WTC11 (cell line): ENCODE measurements at regions not wholly inside any gene's neighbourhood (a gene's known extent, or its start where the extent isn't known, plus 50 kb on each side); places are given as distances from the start of the nearest gene placed in this dataset.

Source experiments
- CTCF ChIP-seq: fragments of 200-600 bp; IDR thresholded peaks from 2 replicates; pipeline ENCODE4 v1.8.0; 2022; ENCODE audit warnings: antibody characterized with exemption
- ESRRA ChIP-seq: sonication (generic); formaldehyde crosslinking; IDR thresholded peaks from 2 replicates; pipeline ENCODE4 v1.8.1; 2022; ENCODE audit warnings: mild to moderate bottlenecking, missing genetic modification reagents, borderline replicate concordance
- FOXK1 ChIP-seq: sonication (generic); formaldehyde crosslinking; IDR thresholded peaks from 2 replicates; pipeline ENCODE4 v1.8.0; 2022; ENCODE audit warnings: mild to moderate bottlenecking, moderate library complexity, missing genetic modification reagents
- FOXP1 ChIP-seq: sonication (generic); formaldehyde crosslinking; IDR thresholded peaks from 2 replicates; pipeline ENCODE4 v1.8.0; 2022; ENCODE audit warnings: missing genetic modification reagents, mild to moderate bottlenecking, moderate library complexity, borderline replicate concordance
- HMGXB4 ChIP-seq: sonication (generic); formaldehyde crosslinking; IDR thresholded peaks from 2 replicates; pipeline ENCODE4 v1.8.1; 2023; ENCODE audit warnings: mild to moderate bottlenecking, moderate library complexity, missing genetic modification reagents
- IRF2 ChIP-seq: sonication (generic); formaldehyde crosslinking; IDR thresholded peaks from 2 replicates; pipeline ENCODE4 v1.8.0; 2022; ENCODE audit warnings: low read depth, missing genetic modification reagents, borderline replicate concordance
- KAT7 ChIP-seq: sonication (generic); formaldehyde crosslinking; IDR thresholded peaks from 2 replicates; pipeline ENCODE4 v1.8.1; 2023; ENCODE audit warnings: missing genetic modification reagents, mild to moderate bottlenecking, borderline replicate concordance
- MAX ChIP-seq: sonication (generic); formaldehyde crosslinking; IDR thresholded peaks from 2 replicates; pipeline ENCODE4 v1.8.0; 2022; ENCODE audit warnings: mild to moderate bottlenecking, missing genetic modification reagents
- MXD4 ChIP-seq: fragments of 250-450 bp; sonication (Bioruptor Pico); IDR thresholded peaks from 2 replicates; pipeline ENCODE4 v1.8.0; 2021; ENCODE audit warnings: mild to moderate bottlenecking, moderate library complexity, borderline replicate concordance
- NR1H2 ChIP-seq: sonication (generic); formaldehyde crosslinking; IDR thresholded peaks from 2 replicates; pipeline ENCODE4 v1.9.0; 2021; ENCODE audit warnings: mild to moderate bottlenecking, moderate library complexity, missing genetic modification reagents
- RELA ChIP-seq: sonication (generic); formaldehyde crosslinking; IDR thresholded peaks from 2 replicates; pipeline ENCODE4 v1.8.1; 2022; ENCODE audit warnings: missing genetic modification reagents, mild to moderate bottlenecking, borderline replicate concordance
- ZBTB43 ChIP-seq: sonication (generic); formaldehyde crosslinking; IDR thresholded peaks from 2 replicates; pipeline ENCODE4 v1.8.1; 2023; ENCODE audit warnings: mild to moderate bottlenecking, missing genetic modification reagents
- TF ChIP-seq, protein P1 (sequence below): sonication (generic); formaldehyde crosslinking; IDR thresholded peaks from 2 replicates; pipeline ENCODE4 v1.8.0; 2022; ENCODE audit warnings: mild to moderate bottlenecking, missing genetic modification reagents

DNA sequence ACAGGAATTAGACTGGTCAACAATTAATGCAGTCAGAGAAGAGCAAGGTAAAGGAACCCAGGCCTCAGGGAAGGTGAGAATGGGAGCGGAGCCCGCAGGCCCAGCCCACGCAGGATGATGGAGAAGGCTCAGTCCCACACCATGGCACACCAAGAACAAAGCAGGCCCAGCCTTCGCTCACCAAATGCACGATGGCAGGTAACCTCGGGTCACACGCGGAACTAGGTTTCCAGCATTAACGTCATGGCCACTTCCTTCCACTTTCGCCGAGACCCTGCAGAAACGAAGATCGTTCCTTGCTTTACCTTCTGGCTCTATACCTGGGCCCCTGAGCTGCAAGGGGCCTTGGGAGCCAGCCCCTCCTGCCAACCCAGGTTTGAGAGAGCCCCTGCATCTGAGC lies 240.2 kb upstream of the C1orf174 start:
- TF ChIP-seq NR1H2 (CRISPR knock-in tag) (no peak), CTCF (no peak), KAT7 (CRISPR knock-in tag) (no peak), FOXK1 (no peak), ZBTB43 (CRISPR knock-in tag) (no peak), MXD4 (CRISPR knock-in tag) (no peak), MAX (CRISPR knock-in tag) (no peak), ESRRA (no peak), FOXP1 (CRISPR knock-in tag) (no peak), IRF2 (CRISPR knock-in tag) (no peak), HMGXB4 (CRISPR knock-in tag) (no peak), RELA (no peak)
- TF ChIP-seq, protein P1, sequence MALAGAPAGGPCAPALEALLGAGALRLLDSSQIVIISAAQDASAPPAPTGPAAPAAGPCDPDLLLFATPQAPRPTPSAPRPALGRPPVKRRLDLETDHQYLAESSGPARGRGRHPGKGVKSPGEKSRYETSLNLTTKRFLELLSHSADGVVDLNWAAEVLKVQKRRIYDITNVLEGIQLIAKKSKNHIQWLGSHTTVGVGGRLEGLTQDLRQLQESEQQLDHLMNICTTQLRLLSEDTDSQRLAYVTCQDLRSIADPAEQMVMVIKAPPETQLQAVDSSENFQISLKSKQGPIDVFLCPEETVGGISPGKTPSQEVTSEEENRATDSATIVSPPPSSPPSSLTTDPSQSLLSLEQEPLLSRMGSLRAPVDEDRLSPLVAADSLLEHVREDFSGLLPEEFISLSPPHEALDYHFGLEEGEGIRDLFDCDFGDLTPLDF (CRISPR knock-in tag) = no peak
